Neural progenitor cell (in vitro differentiated cells): ENCODE measurements at regions not wholly inside any gene's neighbourhood (a gene's known extent, or its start where the extent isn't known, plus 50 kb on each side); places are given as distances from the start of the nearest gene placed in this dataset.

Source experiments
- CTCF ChIP-seq: fragments of 200-600 bp; sonication (generic); IDR thresholded peaks from 2 replicates; pipeline ENCODE4 v1.5.1; 2017; ENCODE audit warnings: antibody characterized with exemption, mild to moderate bottlenecking
- EZH2 ChIP-seq: fragments of 200-600 bp; sonication (generic); IDR thresholded peaks from 2 replicates; pipeline ENCODE4 v1.6.1; 2017; ENCODE audit warnings: antibody characterized with exemption, mild to moderate bottlenecking, moderate library complexity

- TF ChIP-seq CTCF (no peak), EZH2 (no peak)
These were observed 63.8 kb upstream of the RGMB start for GRCh38 chr5:98709681-98710080.
